Choroid plexus epithelial cell (primary cell): ENCODE measurements at regions not wholly inside any gene's neighbourhood (a gene's known extent, or its start where the extent isn't known, plus 50 kb on each side); places are given as distances from the start of the nearest gene placed in this dataset.

ENCODE experiments used
- DNase-seq: peaks from one replicate; pipeline ENCODE4 v3.0.0-alpha.2; 2010; ENCODE audit warnings: low read depth
- H3K4me3 ChIP-seq: 2 replicates; pipeline ENCODE4 v1.5.1; 2011; ENCODE audit warnings: low read depth, mild to moderate bottlenecking, control low read depth, low read length, moderate library complexity
- TF ChIP-seq, protein P1 (sequence below): conservative IDR thresholded peaks from 2 replicates; pipeline ENCODE4 v1.5.1; 2011; ENCODE audit warnings: low read depth, mild to moderate bottlenecking, control low read depth, inconsistent platforms, low read length, moderate library complexity

DNA sequence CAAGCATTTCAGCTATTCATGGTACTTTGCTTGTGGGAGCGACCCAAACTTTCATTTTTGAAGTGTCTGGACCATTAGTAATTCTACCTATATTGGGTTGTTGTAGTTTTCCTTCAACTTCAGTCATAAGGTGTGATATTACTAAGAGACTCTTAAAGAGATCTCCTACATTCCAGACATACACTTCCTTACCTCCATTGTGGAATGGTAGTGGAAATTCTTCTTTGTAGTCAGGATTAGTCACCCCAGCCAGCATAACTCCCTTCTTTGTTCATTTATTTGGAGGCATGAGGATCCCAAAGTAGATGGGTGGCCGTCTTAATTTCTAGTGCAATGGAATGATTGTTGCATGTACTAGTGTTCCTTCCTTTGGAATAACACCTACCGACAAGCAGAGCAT lies 991.4 kb downstream of the ARAP2 start:
- DNase-seq: no peak
- no peak overlapping the region for H3K4me3 ChIP-seq
- TF ChIP-seq, protein P1, sequence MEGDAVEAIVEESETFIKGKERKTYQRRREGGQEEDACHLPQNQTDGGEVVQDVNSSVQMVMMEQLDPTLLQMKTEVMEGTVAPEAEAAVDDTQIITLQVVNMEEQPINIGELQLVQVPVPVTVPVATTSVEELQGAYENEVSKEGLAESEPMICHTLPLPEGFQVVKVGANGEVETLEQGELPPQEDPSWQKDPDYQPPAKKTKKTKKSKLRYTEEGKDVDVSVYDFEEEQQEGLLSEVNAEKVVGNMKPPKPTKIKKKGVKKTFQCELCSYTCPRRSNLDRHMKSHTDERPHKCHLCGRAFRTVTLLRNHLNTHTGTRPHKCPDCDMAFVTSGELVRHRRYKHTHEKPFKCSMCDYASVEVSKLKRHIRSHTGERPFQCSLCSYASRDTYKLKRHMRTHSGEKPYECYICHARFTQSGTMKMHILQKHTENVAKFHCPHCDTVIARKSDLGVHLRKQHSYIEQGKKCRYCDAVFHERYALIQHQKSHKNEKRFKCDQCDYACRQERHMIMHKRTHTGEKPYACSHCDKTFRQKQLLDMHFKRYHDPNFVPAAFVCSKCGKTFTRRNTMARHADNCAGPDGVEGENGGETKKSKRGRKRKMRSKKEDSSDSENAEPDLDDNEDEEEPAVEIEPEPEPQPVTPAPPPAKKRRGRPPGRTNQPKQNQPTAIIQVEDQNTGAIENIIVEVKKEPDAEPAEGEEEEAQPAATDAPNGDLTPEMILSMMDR: no peak

DNA sequence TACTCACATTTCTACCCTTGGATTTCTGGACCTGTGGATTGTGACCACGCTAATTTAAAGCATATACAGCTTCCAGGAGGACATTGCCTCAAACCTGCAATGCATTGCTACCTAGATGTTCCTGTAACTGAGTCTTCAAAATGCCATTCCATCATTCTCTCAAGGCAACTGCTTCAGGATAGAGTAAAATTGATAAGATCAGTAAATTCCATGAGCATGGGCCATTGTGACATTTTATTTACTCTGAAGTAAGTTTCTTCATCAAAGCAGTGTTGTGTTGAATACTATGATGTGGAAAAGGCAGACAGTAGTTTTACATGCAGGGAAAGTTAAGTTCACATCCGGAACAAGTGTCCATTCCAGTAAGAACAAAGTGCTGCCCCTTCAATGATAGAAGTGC lies 991.0 kb downstream of the ARAP2 start:
- no peak for DNase-seq
- TF ChIP-seq, protein P1: no peak

DNA sequence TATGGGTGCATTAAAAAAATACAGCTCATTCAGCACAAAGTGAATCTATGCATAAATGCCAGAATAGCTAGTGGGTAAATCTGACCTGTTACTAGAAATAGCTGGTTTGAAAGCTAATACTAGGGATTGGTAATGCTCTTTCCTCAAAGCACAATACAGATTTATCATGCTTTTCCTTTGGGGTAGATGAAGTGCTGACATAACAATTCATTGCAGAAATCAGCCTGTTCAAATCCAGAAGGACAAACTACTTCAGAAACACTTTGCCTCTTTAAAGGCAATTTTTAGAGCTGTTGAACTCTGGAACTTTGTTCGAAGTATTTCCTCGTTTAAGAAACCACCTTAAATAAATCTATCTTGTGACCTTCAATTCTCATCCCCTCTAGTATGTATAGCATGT lies 957.9 kb downstream of the ARAP2 start:
- TF ChIP-seq, protein P1: no peak
- no peak for DNase-seq
- no peak overlapping the region for H3K4me3 ChIP-seq

More for the DNA sequence above, 991.0 kb downstream of the ARAP2 start:
- H3K4me3 ChIP-seq: no peak overlapping the region

DNA sequence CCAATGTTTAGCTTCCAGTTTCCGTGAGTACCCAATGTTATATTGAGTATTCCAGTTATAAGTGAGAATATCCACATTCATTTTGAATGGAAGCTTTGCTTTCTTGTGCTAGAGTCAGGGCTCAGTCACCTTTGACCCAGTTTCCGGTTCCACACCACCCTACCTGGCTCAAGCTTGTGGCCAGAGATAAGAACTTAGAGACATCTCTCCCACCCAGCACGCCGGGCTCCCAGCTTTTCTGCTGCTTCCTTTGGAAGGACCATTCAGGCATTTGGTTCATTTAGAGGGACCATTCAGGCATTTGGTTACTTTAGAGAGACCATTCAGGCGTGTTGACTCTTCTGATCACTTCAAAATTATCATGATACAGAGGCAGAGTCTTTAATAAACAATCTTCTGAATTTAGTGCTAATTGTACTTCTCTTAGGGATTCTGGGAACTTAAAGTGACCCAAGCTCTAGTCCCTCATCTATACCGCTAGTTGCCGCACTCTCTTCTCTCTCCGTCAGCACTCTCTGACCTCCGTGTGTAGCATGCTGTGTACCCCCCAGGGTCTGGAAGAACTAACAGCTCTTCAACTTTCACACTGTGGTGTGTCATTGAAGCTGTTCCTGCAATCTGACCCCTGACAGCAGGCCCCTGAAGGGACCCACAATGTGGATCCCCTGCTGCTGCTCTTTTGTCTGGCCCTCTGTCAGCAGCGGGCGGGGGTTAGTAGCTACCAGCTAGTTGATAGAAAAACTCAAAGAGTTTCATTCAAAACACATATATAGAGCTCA lies 943.1 kb downstream of the ARAP2 start:
- no peak for DNase-seq
- TF ChIP-seq, protein P1: no peak
- no peak overlapping the region for H3K4me3 ChIP-seq

DNA sequence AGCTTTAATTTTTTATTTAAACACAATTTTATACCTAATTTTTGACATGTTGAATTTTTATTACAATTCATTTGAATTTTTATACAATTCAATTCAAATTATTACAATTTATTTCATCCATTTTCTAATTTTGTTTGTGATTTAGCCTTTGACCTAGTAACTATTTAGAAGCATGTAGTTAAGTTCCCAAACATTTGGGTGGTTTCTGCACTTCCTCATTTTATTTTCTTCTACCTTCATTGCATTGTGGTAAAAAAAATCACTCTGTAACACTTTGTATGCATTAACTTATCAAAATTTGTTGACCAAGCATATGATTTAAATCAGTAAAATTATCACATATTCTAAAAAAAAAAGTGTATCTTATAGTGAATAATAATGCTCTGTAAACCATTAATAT lies 928.9 kb downstream of the ARAP2 start:
- H3K4me3 ChIP-seq: no peak overlapping the region
- TF ChIP-seq, protein P1: no peak
- DNase-seq: no peak

DNA sequence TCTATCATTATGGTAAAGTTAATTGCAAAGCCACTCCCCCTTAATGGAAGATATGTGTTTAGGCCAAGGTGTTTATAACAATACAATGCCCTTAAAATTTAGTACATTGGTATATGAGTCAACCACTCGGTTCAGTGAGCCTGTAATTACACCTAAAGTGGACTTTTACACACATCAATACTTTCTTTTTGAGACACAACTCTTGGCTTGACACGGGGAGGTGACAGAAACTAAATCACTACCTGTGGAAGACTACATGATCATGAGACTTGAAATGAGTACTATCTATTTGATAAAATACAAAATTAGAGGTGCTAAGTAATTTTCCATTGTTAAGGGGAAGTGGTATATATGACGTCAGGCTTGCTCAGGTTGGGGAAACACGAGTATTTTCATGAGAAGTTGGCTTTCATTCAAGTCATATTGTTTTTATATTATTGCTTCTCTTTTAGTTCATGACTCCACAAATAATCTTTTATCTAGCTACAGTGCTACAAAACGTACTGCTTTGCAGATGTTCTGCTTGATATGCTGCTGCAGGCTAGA lies 918.3 kb downstream of the ARAP2 start:
- DNase-seq: no peak
- TF ChIP-seq, protein P1: no peak
- no peak overlapping the region for H3K4me3 ChIP-seq

DNA sequence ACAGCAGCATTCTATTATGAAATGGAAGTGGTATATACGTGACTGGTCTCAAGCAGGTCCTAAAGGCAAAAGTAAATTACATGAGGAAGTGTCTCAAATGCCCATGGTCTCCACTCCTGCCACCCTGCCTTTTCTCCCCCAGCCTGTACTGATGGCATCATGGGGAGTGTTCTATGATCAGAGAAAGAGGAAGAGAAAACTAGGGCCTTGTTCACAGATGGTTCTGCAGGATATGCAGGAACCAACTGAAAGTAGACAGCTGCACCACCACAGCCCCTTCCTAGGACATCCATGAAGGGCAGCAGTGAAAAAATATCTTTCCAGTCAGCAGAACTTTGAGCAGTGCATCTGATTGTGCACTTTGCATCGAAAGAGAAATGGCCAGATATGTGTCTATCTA lies 901.5 kb downstream of the ARAP2 start:
- H3K4me3 ChIP-seq: no peak overlapping the region
- DNase-seq: no peak
- TF ChIP-seq, protein P1: no peak
